Naive thymus-derived CD8-positive, alpha-beta T cell (primary cell): ENCODE measurements at regions not wholly inside any gene's neighbourhood (a gene's known extent, or its start where the extent isn't known, plus 50 kb on each side); places are given as distances from the start of the nearest gene placed in this dataset.

ENCODE experiments used
- ATAC-seq, 2 donors: fragments of 150-1000 bp; cut with Tn5 transposase in 1 of 2; sonication (Bioruptor Pico), chemical (Tn5 transposase) in 1 of 2; 1 replicate in 1 of 2; 2 replicates in 1 of 2; pipeline ENCODE4 v1.10.0; 2021; ENCODE audit warnings: mild to moderate bottlenecking in 2 of 2, moderate library complexity in 2 of 2
- POLR2A ChIA-PET: fragments of 350-600 bp; sonication (Branson Sonifier 250); formaldehyde crosslinking; loops from one replicate; lab custom pipeline; 2021; ENCODE audit warnings: antibody characterized with exemption; lab: Charles Lee
- DNase-seq, 10 donors: peaks; one replicate each; pipeline versions ENCODE4 v3.0.0 to v3.0.0-alpha.2; 2020 to 2022
- H3K27ac Mint-ChIP-seq, 10 donors: one replicate each; pipeline ENCODE4 v1.8.0; 2020 to 2022; ENCODE audit warnings: mild to moderate bottlenecking in 10 of 10, mixed read lengths in 10 of 10, moderate library complexity in 4 of 10, inconsistent platforms in 1 of 10
- H3K27me3 Mint-ChIP-seq, 5 donors: one replicate each; pipeline ENCODE4 v1.8.0; 2021 to 2022; ENCODE audit warnings: mixed read lengths in 5 of 5
- H3K36me3 Mint-ChIP-seq, 3 donors: one replicate each; pipeline ENCODE4 v1.8.0; 2020 to 2022; ENCODE audit warnings: mixed read lengths in 3 of 3, mild to moderate bottlenecking in 2 of 3, inconsistent platforms in 1 of 3
- H3K4me1 Mint-ChIP-seq, 4 donors: one replicate each; pipeline ENCODE4 v1.8.0; 2021 to 2022; ENCODE audit warnings: mixed read lengths in 4 of 4
- H3K4me3 Mint-ChIP-seq, 10 donors: one replicate each; pipeline ENCODE4 v1.8.0; 2020 to 2022; ENCODE audit warnings: mild to moderate bottlenecking in 10 of 10, mixed read lengths in 10 of 10, moderate library complexity in 6 of 10, inconsistent platforms in 1 of 10
- H3K9me3 Mint-ChIP-seq, 9 donors: one replicate each; pipeline ENCODE4 v1.8.0; 2020 to 2022; ENCODE audit warnings: mixed read lengths in 9 of 9, mild to moderate bottlenecking in 3 of 9, inconsistent platforms in 1 of 9, moderate library complexity in 1 of 9

- peaks cover 0 to 20% (median 10%) of the 10 kb centered on the region in 9 donors for H3K9me3 Mint-ChIP-seq
- H3K27me3 Mint-ChIP-seq: peaks cover 12 to 35% (median 21%) of the 10 kb centered on the region in 5 donors
Observed at GRCh38 chr3:139095803-139096466, 51.2 kb upstream of the PRR23C start.

GRCh38 chr3:139096670-139097069, 52.0 kb upstream of the PRR23C start:
- no peak overlapping the region for H3K27ac Mint-ChIP-seq
- H3K4me3 Mint-ChIP-seq: no peak overlapping the region
- H3K36me3 Mint-ChIP-seq: peaks cover 0 to 1% (median 0%) of the 10 kb centered on the region in 3 donors
- H3K27me3 Mint-ChIP-seq: peaks cover 12 to 38% (median 22%) of the 10 kb centered on the region in 5 donors
- ATAC-seq (no peak), DNase-seq (no peak)
- POLR2A ChIA-PET: no interaction called here
- peaks cover 0 to 20% (median 9%) of the 10 kb centered on the region in 9 donors for H3K9me3 Mint-ChIP-seq
- H3K4me1 Mint-ChIP-seq: no peaks in the 10 kb centered on the region

More at GRCh38 chr3:139095803-139096466, 51.2 kb upstream of the PRR23C start:
- H3K27ac Mint-ChIP-seq: no peak overlapping the region
- peaks cover 0 to 1% (median 0%) of the 10 kb centered on the region in 3 donors for H3K36me3 Mint-ChIP-seq
- DNase-seq (peak in 1 of 10 donors; percentile 54), ATAC-seq (no peak)
- H3K4me1 Mint-ChIP-seq: no peaks in the 10 kb centered on the region
- H3K4me3 Mint-ChIP-seq: no peak overlapping the region
- POLR2A ChIA-PET: no interaction called here

- H3K9me3 Mint-ChIP-seq: peaks cover 0 to 7% (median 3%) of the 10 kb centered on the region in 9 donors
- no peak for ATAC-seq
- no peaks in the 10 kb centered on the region for H3K4me1 Mint-ChIP-seq
- H3K27ac Mint-ChIP-seq: no peak overlapping the region
- peaks cover 10 to 45% (median 27%) of the 10 kb centered on the region in 5 donors for H3K27me3 Mint-ChIP-seq
- no peak for DNase-seq
- POLR2A ChIA-PET: no interaction called here
- no peak overlapping the region for H3K4me3 Mint-ChIP-seq
- H3K36me3 Mint-ChIP-seq: peaks cover 0 to 1% (median 0%) of the 10 kb centered on the region in 3 donors
Observed at GRCh38 chr3:139098391-139098790, 53.7 kb upstream of the PRR23C start.

GRCh38 chr3:139099968-139100817, 55.5 kb upstream of the PRR23C start:
- ATAC-seq (no peak), DNase-seq (peak in 1 of 10 donors; percentile 35)
- no peak overlapping the region for H3K27ac Mint-ChIP-seq
- H3K9me3 Mint-ChIP-seq: peaks cover 0 to 6% (median 1%) of the 10 kb centered on the region in 9 donors
- H3K4me1 Mint-ChIP-seq: no peaks in the 10 kb centered on the region
- peaks cover 6 to 38% (median 17%) of the 10 kb centered on the region in 5 donors for H3K27me3 Mint-ChIP-seq
- H3K36me3 Mint-ChIP-seq: peaks cover 0 to 1% (median 0%) of the 10 kb centered on the region in 3 donors
- POLR2A ChIA-PET: no interaction called here
- no peak overlapping the region for H3K4me3 Mint-ChIP-seq

GRCh38 chr3:139100821-139101220, 56.1 kb upstream of the PRR23C start:
- peaks cover 6 to 32% (median 13%) of the 10 kb centered on the region in 5 donors for H3K27me3 Mint-ChIP-seq
- H3K9me3 Mint-ChIP-seq: peaks cover 0 to 6% (median 1%) of the 10 kb centered on the region in 9 donors
- no peak for ATAC-seq
- DNase-seq: no peak
- POLR2A ChIA-PET: no interaction called here
- H3K27ac Mint-ChIP-seq: no peak overlapping the region
- H3K4me1 Mint-ChIP-seq: no peaks in the 10 kb centered on the region
- no peak overlapping the region for H3K4me3 Mint-ChIP-seq
- H3K36me3 Mint-ChIP-seq: peaks cover 0 to 1% (median 0%) of the 10 kb centered on the region in 3 donors

GRCh38 chr3:139101396-139101795, 56.7 kb upstream of the PRR23C start:
- no peak overlapping the region for H3K4me3 Mint-ChIP-seq
- H3K4me1 Mint-ChIP-seq: no peaks in the 10 kb centered on the region
- POLR2A ChIA-PET: no interaction called here
- ATAC-seq (no peak), DNase-seq (no peak)
- H3K9me3 Mint-ChIP-seq: peaks cover 0 to 6% (median 1%) of the 10 kb centered on the region in 9 donors
- no peak overlapping the region for H3K27ac Mint-ChIP-seq
- peaks cover 0 to 1% (median 0%) of the 10 kb centered on the region in 3 donors for H3K36me3 Mint-ChIP-seq
- H3K27me3 Mint-ChIP-seq: peaks cover 6 to 32% (median 13%) of the 10 kb centered on the region in 5 donors

GRCh38 chr3:139103484-139103883, 58.8 kb upstream of the PRR23C start:
- no peak overlapping the region for H3K27ac Mint-ChIP-seq
- DNase-seq (no peak), ATAC-seq (no peak)
- no peaks in the 10 kb centered on the region for H3K4me1 Mint-ChIP-seq
- POLR2A ChIA-PET: no interaction called here
- peaks cover 0 to 3% (median 1%) of the 10 kb centered on the region in 9 donors for H3K9me3 Mint-ChIP-seq
- H3K36me3 Mint-ChIP-seq: no peaks in the 10 kb centered on the region
- peaks cover 4 to 42% (median 19%) of the 10 kb centered on the region in 5 donors for H3K27me3 Mint-ChIP-seq
- no peak overlapping the region for H3K4me3 Mint-ChIP-seq

GRCh38 chr3:139104062-139104461, 59.4 kb upstream of the PRR23C start:
- Mint-ChIP-seq H3K4me1 (no peaks in the 10 kb centered on the region), H3K27me3 (peaks cover 3 to 42% (median 18%) of the 10 kb centered on the region in 5 donors), H3K4me3 (no peak overlapping the region), H3K36me3 (no peaks in the 10 kb centered on the region), H3K9me3 (peaks cover 0 to 3% (median 0%) of the 10 kb centered on the region in 9 donors), H3K27ac (no peak overlapping the region)
- no peak for DNase-seq
- POLR2A ChIA-PET: no interaction called here
- ATAC-seq: no peak

GRCh38 chr3:139105154-139105702, 60.5 kb upstream of the PRR23C start:
- Mint-ChIP-seq H3K4me1 (peaks cover 0 to 3% (median 0%) of the 10 kb centered on the region in 4 donors), H3K4me3 (no peak overlapping the region), H3K27me3 (peaks cover 3 to 42% (median 18%) of the 10 kb centered on the region in 5 donors), H3K27ac (no peak overlapping the region), H3K36me3 (no peaks in the 10 kb centered on the region), H3K9me3 (no peaks in the 10 kb centered on the region)
- POLR2A ChIA-PET: no interaction called here
- no peak for ATAC-seq
- no peak for DNase-seq

- POLR2A ChIA-PET: no interaction called here
Observed at GRCh38 chr3:139106013-139106932, 61.6 kb upstream of the PRR23C start.

GRCh38 chr3:139107424-139108252, 62.9 kb upstream of the PRR23C start:
- DNase-seq: no peak
- H3K4me1 Mint-ChIP-seq: peaks cover 0 to 10% (median 7%) of the 10 kb centered on the region in 4 donors
- H3K4me3 Mint-ChIP-seq: no peak overlapping the region

More at GRCh38 chr3:139106013-139106932, 61.6 kb upstream of the PRR23C start:
- no peak overlapping the region for H3K27ac Mint-ChIP-seq
- no peaks in the 10 kb centered on the region for H3K9me3 Mint-ChIP-seq
- H3K4me1 Mint-ChIP-seq: peaks cover 0 to 3% (median under 1%) of the 10 kb centered on the region in 4 donors
- H3K36me3 Mint-ChIP-seq: no peaks in the 10 kb centered on the region
- peaks cover 3 to 42% (median 18%) of the 10 kb centered on the region in 5 donors for H3K27me3 Mint-ChIP-seq
- DNase-seq (no peak), ATAC-seq (no peak)
- H3K4me3 Mint-ChIP-seq: no peak overlapping the region

More at GRCh38 chr3:139107424-139108252, 62.9 kb upstream of the PRR23C start:
- Mint-ChIP-seq H3K27ac (no peak overlapping the region), H3K9me3 (no peaks in the 10 kb centered on the region), H3K27me3 (peaks cover 2 to 44% (median 17%) of the 10 kb centered on the region in 5 donors), H3K36me3 (no peaks in the 10 kb centered on the region)
- ATAC-seq: no peak
- POLR2A ChIA-PET: no interaction called here
